AG10803 (cell line): ENCODE measurements at regions not wholly inside any gene's neighbourhood (a gene's known extent, or its start where the extent isn't known, plus 50 kb on each side); places are given as distances from the start of the nearest gene placed in this dataset.

ENCODE experiments used
- DNase-seq: peaks from one replicate; pipeline ENCODE4 v3.0.0; 2010; ENCODE audit warnings: low read depth
- H3K4me3 ChIP-seq: 2 replicates; pipeline ENCODE4 v1.5.1; 2011; ENCODE audit warnings: mild to moderate bottlenecking, low read length, control low read depth
- CTCF ChIP-seq: conservative IDR thresholded peaks from 2 replicates; pipeline ENCODE4 v1.5.1; 2011; ENCODE audit warnings: mild to moderate bottlenecking, low read length, control low read depth, inconsistent platforms

- H3K4me3 ChIP-seq, result no peak overlapping the region
- TF ChIP-seq CTCF, result no peak
- DNase-seq, result no peak
Measured at GRCh38 chr14:44720707-44721106, 213.6 kb upstream of the FSCB start.

DNA sequence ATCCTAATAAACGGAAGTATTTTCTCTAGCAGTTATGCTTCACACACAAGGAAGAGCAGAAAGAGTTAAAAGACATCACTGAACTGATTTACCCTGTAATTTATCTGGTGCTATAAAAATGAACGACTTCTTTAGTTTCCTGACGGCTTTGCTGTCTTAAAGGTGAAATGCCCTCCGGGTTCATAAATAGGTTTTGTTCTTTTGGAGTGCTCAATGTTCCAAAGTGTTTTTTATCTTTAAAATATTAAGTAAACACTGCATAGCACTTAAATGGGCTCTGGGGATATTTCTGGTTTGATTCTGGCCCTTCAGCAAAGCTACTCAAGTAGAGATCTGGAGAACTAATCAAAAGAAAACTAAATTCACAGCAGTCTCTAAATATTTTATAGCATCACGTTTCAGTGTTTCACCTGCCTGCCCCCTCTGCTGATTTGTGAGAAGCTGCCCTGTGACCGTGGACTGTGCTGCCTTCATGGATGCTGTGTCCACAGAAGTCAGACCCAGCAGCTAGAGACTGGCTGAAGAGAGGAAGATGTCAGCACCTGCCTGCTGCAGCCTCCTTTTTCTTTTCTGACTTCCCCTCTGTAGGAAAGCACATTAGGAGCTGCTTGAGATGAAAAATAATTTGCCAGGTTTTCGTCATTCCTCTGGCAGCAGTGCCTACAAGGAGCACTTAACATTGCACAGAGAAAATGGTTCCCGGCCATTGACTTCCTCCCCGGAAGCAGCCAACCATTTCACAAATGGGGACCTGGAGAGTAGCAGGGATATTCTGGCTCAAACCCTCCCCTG, 205.1 kb upstream of the FSCB start:
- TF ChIP-seq CTCF, result no peak
- DNase-seq, result no peak
- H3K4me3 ChIP-seq, result no peak overlapping the region

DNA sequence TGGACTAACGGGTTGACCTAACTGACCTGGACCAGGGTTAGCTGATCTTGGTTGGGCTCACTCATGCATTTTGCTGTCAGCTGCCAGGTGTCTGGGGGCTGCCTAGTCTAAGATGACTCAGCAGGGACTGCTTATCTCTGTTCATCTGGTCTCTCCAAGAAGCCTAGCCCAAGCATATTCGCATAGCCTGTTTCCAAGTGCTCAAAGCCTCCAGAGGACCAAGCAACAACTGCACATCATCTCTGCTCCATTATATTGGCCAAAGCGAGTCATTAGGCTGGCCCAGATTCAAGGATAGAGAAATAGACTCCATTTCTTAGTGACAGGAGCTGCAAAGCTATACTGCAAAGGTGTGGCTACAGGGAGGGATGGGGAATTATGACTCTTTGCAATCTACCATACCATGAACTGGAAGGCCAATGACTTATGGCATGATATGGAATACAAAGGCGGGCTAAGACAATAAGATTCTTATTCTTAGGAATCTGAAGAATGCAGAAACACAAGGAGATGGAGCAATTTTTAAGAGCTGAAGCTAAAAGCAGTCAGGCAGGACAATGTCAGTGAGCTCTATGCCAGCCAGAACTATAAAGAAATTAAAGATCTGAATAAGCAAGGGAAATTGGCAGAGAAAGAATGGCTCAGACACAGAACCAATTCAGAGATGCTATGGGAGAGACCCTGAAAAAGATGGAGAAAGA, 194.6 kb upstream of the FSCB start:
- no peak for DNase-seq
- TF ChIP-seq CTCF, result no peak

DNA sequence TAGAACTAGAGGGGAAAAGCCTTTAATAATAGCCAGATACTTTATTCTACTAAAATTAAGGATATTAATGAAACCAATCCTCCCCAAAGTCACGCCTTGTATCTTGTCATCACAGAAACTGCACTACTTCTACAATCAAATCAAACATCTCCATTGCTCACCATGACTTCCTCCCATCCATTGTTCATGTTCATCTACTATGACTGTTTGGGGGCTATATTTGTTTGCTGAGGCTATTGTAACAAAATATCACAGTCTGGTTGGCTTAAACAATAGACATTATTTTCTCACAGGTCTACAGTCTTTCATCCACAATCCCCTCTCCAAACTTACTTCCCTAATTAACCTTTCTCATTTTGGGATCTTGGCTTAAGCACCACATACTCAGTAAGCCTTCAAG, 193.6 kb upstream of the FSCB start:
- no peak for TF ChIP-seq CTCF
- DNase-seq, result no peak
- H3K4me3 ChIP-seq, result no peak overlapping the region

More for the DNA sequence above, 194.6 kb upstream of the FSCB start:
- no peak overlapping the region for H3K4me3 ChIP-seq

DNA sequence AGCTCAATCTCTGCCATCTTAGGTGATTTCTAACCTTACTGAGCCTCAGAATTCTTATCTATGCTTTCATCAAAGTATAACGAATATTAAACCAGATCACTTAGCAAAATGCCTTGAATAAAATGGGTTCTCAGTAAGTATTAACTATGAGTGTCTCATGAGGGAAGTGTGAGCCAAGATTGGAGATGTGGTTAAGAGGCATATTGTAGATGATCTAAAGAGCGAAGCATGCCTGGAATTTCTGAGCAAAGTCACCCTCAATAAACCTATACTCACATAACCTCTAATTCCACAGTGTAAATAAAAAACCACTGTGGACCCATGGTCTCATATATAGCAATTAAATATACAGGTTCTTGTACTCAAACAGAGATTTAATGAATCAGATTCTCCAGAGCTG, 193.1 kb upstream of the FSCB start:
- no peak overlapping the region for H3K4me3 ChIP-seq
- no peak for TF ChIP-seq CTCF
- no peak for DNase-seq

DNA sequence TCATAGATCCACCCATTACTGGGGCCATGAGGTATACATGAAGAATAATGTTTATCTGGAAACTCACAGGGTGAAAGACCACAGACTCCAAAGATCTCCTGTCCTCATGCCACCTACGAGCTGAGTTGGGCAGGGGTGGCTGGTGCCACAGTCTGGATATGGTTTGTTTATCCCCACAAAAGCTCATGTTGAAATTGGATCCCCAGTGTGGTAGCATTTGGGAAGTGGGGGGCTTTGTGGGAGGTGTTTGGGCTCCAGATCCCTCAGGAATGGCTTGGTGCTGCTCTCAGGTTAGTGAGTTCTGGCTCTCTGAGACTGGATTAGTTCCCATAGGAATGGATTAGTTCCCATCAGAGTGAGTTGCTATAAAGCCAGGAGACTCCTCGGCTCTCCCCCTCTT, 192.3 kb upstream of the FSCB start:
- DNase-seq, result no peak
- no peak for TF ChIP-seq CTCF

GRCh38 chr14:44669496-44669895, 162.4 kb upstream of the FSCB start:
- DNase-seq, result no peak
- no peak for TF ChIP-seq CTCF
- H3K4me3 ChIP-seq, result no peak overlapping the region

More for the DNA sequence above, 192.3 kb upstream of the FSCB start:
- no peak overlapping the region for H3K4me3 ChIP-seq
